SK-N-SH treated with all-trans-retinoic acid at 6 μM for 48 hours (cell line): ENCODE measurements at regions not wholly inside any gene's neighbourhood (a gene's known extent, or its start where the extent isn't known, plus 50 kb on each side); places are given as distances from the start of the nearest gene placed in this dataset.

Source experiments
- ATAC-seq: fragments of 200-7000 bp; cut with Tn5 transposase; 3 replicates; pipeline ENCODE4 v1.9.1; 2020; ENCODE audit warnings: mild to moderate bottlenecking, moderate library complexity
- ARNTL ChIP-seq: fragments of 450-650 bp; formaldehyde crosslinking; IDR thresholded peaks from 2 replicates; pipeline ENCODE4 v1.5.0; 2020; ENCODE audit warnings: low read depth, mild to moderate bottlenecking, moderate library complexity, borderline replicate concordance
- BACH2 ChIP-seq: fragments of 250-450 bp; sonication (Bioruptor Pico); IDR thresholded peaks from 2 replicates; pipeline ENCODE4 v1.9.0; 2021; ENCODE audit warnings: mild to moderate bottlenecking, borderline replicate concordance
- CSDC2 ChIP-seq: fragments of 250-450 bp; sonication (Bioruptor Pico); IDR thresholded peaks from 2 replicates; pipeline ENCODE4 v1.5.0; 2020; ENCODE audit warnings: mild to moderate bottlenecking, moderate library complexity
- CSRNP3 ChIP-seq: fragments of 250-450 bp; sonication (Bioruptor Pico); IDR thresholded peaks from 2 replicates; pipeline ENCODE4 v1.5.1; 2021; ENCODE audit warnings: mild to moderate bottlenecking, moderate library complexity
- GLIS3 ChIP-seq: fragments of 250-450 bp; sonication (Bioruptor Pico); IDR thresholded peaks from 2 replicates; pipeline ENCODE4 v1.5.0; 2020; ENCODE audit warnings: mild to moderate bottlenecking, moderate library complexity
- ISL1 ChIP-seq: fragments of 250-450 bp; sonication (Bioruptor Pico); IDR thresholded peaks from 2 replicates; pipeline ENCODE4 v2.1.2; 2022; ENCODE audit warnings: mild to moderate bottlenecking, moderate library complexity
- PATZ1 ChIP-seq: fragments of 250-450 bp; sonication (Bioruptor Pico); IDR thresholded peaks from 2 replicates; pipeline ENCODE4 v1.8.0; 2020; ENCODE audit warnings: mild to moderate bottlenecking, moderate library complexity, borderline replicate concordance
- POU6F1 ChIP-seq: fragments of 250-450 bp; sonication (Bioruptor Pico); IDR thresholded peaks from 2 replicates; pipeline ENCODE4 v1.8.0; 2021; ENCODE audit warnings: low read depth, mild to moderate bottlenecking, moderate library complexity, borderline replicate concordance
- PPARA ChIP-seq: fragments of 250-450 bp; sonication (Bioruptor Pico); IDR thresholded peaks from 2 replicates; pipeline ENCODE4 v1.5.0; 2020; ENCODE audit warnings: mild to moderate bottlenecking, borderline replicate concordance
- RARB ChIP-seq: fragments of 250-450 bp; sonication (Bioruptor Pico); IDR thresholded peaks from 2 replicates; pipeline ENCODE4 v1.8.0; 2021; ENCODE audit warnings: mild to moderate bottlenecking, moderate library complexity
- TCF4 ChIP-seq: fragments of 250-450 bp; sonication (Bioruptor Pico); IDR thresholded peaks from 2 replicates; pipeline ENCODE4 v1.8.0; 2021; ENCODE audit warnings: mild to moderate bottlenecking, moderate library complexity, borderline replicate concordance
- TSHZ2 ChIP-seq: fragments of 250-450 bp; sonication (Bioruptor Pico); IDR thresholded peaks from 2 replicates; pipeline ENCODE4 v1.5.0; 2020; ENCODE audit warnings: mild to moderate bottlenecking, moderate library complexity
- ZC3H10 ChIP-seq: fragments of 250-450 bp; sonication (Bioruptor Pico); IDR thresholded peaks from 2 replicates; pipeline ENCODE4 v1.5.1; 2021; ENCODE audit warnings: mild to moderate bottlenecking, moderate library complexity
- ZFP3 ChIP-seq: fragments of 250-450 bp; sonication (Bioruptor Pico); IDR thresholded peaks from 2 replicates; pipeline ENCODE4 v1.5.0; 2020; ENCODE audit warnings: mild to moderate bottlenecking, moderate library complexity
- ZFP30 ChIP-seq: fragments of 450-650 bp; formaldehyde crosslinking; IDR thresholded peaks from 2 replicates; pipeline ENCODE4 v1.5.0; 2022; ENCODE audit warnings: mild to moderate bottlenecking, moderate library complexity
- ZNF70 ChIP-seq: fragments of 450-650 bp; formaldehyde crosslinking; IDR thresholded peaks from 2 replicates; pipeline ENCODE4 v1.5.0; 2020; ENCODE audit warnings: mild to moderate bottlenecking, moderate library complexity
- ZNF8 ChIP-seq: fragments of 450-650 bp; formaldehyde crosslinking; IDR thresholded peaks from 2 replicates; pipeline ENCODE4 v1.5.0; 2020; ENCODE audit warnings: mild to moderate bottlenecking, moderate library complexity

GRCh38 chr10:124291001-124291701 is 127.6 kb downstream of the OAT start (continued):
- no peak for TF ChIP-seq TSHZ2 (CRISPR knock-in tag)

GRCh38 chr10:124289851-124290795 is 128.6 kb downstream of the OAT start:
- no peak for ATAC-seq
- TF ChIP-seq PATZ1 (CRISPR knock-in tag) (no peak), BACH2 (CRISPR knock-in tag) (no peak), ARNTL (no peak), ISL1 (no peak), PPARA (no peak), GLIS3 (CRISPR knock-in tag) (no peak), ZC3H10 (CRISPR knock-in tag) (no peak), CSRNP3 (CRISPR knock-in tag) (no peak), POU6F1 (CRISPR knock-in tag) (no peak), ZNF8 (CRISPR knock-in tag) (no peak), TSHZ2 (CRISPR knock-in tag) (no peak), TCF4 (CRISPR knock-in tag) (no peak), ZNF70 (CRISPR knock-in tag) (no peak), CSDC2 (CRISPR knock-in tag) (no peak), RARB (CRISPR knock-in tag) (no peak), ZFP3 (no peak), ZFP30 (CRISPR knock-in tag) (no peak)
